ENCODE measurements at regions not wholly inside any gene's neighbourhood (a gene's known extent, or its start where the extent isn't known, plus 50 kb on each side); places are given as distances from the start of the nearest gene placed in this dataset.

GRCh38 chr6:163651915-163652668 is 237.6 kb downstream of the QKI start:
- no peaks in the 10 kb centered on the region for H3K36me3 Mint-ChIP-seq (ENCODE audit: low read depth)
- H3K9me3 Mint-ChIP-seq = no peaks in the 10 kb centered on the region
- ChIA-PET POLR2A (no interaction called here), CTCF (no interaction called here)
- Histone ChIP-seq H3K9me3 (ENCODE audit: control insufficient read depth in 1 of 2, insufficient read depth in 1 of 2, low read length in 2 of 2) (no peaks in the 10 kb centered on the region), H3K36me3 (ENCODE audit: insufficient read depth, low read length) (no peaks in the 10 kb centered on the region), H3K27me3 (ENCODE audit: control insufficient read depth in 1 of 2, insufficient read depth in 2 of 2, low read length in 2 of 2) (no peaks in the 10 kb centered on the region), H3K27ac (ENCODE audit: low read depth in 1 of 2, low read length in 2 of 2) (no peak overlapping the region), H3K4me3 (ENCODE audit: low read length) (no peak overlapping the region), H3K4me1 (ENCODE audit: insufficient read depth, low read length) (no peaks in the 10 kb centered on the region)
- no peak for ATAC-seq (ENCODE audit: poor library complexity)
- H3K4me1 Mint-ChIP-seq (ENCODE audit: low read depth) = no peaks in the 10 kb centered on the region
- H3K27me3 Mint-ChIP-seq = peaks cover 3% of the 10 kb centered on the region
- TF ChIP-seq CTCF (IDR thresholded peaks at IDR 0.05) = no peak
- intact Hi-C loops (cut with DNase I, micrococcal nuclease) = no loop called here
- DNase-seq = no peak
- no peak overlapping the region for H3K27ac Mint-ChIP-seq
- H3K4me3 Mint-ChIP-seq = no peak overlapping the region

GRCh38 chr6:163651426-163651825 is 236.9 kb downstream of the QKI start:
- POLR2A ChIA-PET = interaction anchor here (0.6 kb wide), 1 partner anchor 226 kb away, joined by 5 read pairs; no protein-coding TSS in a partner anchor
- CTCF ChIA-PET = no interaction called here
- Histone ChIP-seq H3K4me1 (ENCODE audit: insufficient read depth, low read length) (no peaks in the 10 kb centered on the region), H3K27ac (ENCODE audit: low read depth in 1 of 2, low read length in 2 of 2) (no peak overlapping the region), H3K36me3 (ENCODE audit: insufficient read depth, low read length) (no peaks in the 10 kb centered on the region), H3K4me3 (ENCODE audit: low read length) (no peak overlapping the region), H3K9me3 (ENCODE audit: control insufficient read depth in 1 of 2, insufficient read depth in 1 of 2, low read length in 2 of 2) (no peaks in the 10 kb centered on the region), H3K27me3 (ENCODE audit: control insufficient read depth in 1 of 2, insufficient read depth in 2 of 2, low read length in 2 of 2) (no peaks in the 10 kb centered on the region)
- no peak for ATAC-seq (ENCODE audit: poor library complexity)
- intact Hi-C loops (cut with DNase I, micrococcal nuclease) = no loop called here
- peaks cover 3% of the 10 kb centered on the region for H3K27me3 Mint-ChIP-seq
- no peaks in the 10 kb centered on the region for H3K36me3 Mint-ChIP-seq (ENCODE audit: low read depth)
- no peak for DNase-seq
- no peak overlapping the region for H3K27ac Mint-ChIP-seq
- H3K4me3 Mint-ChIP-seq = no peak overlapping the region
- H3K4me1 Mint-ChIP-seq (ENCODE audit: low read depth) = no peaks in the 10 kb centered on the region
- H3K9me3 Mint-ChIP-seq = no peaks in the 10 kb centered on the region
- TF ChIP-seq CTCF (IDR thresholded peaks at IDR 0.05) = no peak

- intact Hi-C loops (cut with DNase I, micrococcal nuclease) = no loop called here
- H3K27me3 ChIP-seq (ENCODE audit: control insufficient read depth in 1 of 2, insufficient read depth in 2 of 2, low read length in 2 of 2) = no peaks in the 10 kb centered on the region
- Mint-ChIP-seq H3K4me3 (no peak overlapping the region), H3K27me3 (peaks cover 3% of the 10 kb centered on the region), H3K36me3 (ENCODE audit: low read depth) (no peaks in the 10 kb centered on the region), H3K4me1 (ENCODE audit: low read depth) (no peaks in the 10 kb centered on the region), H3K9me3 (no peaks in the 10 kb centered on the region), H3K27ac (no peak overlapping the region)
- no peak overlapping the region for H3K4me3 ChIP-seq (ENCODE audit: low read length)
- CTCF ChIA-PET = no interaction called here
- H3K36me3 ChIP-seq (ENCODE audit: insufficient read depth, low read length) = no peaks in the 10 kb centered on the region
- DNase-seq (no peak), ATAC-seq (ENCODE audit: poor library complexity) (no peak)
- H3K9me3 ChIP-seq (ENCODE audit: control insufficient read depth in 1 of 2, insufficient read depth in 1 of 2, low read length in 2 of 2) = no peaks in the 10 kb centered on the region
- no peak overlapping the region for H3K27ac ChIP-seq (ENCODE audit: low read depth in 1 of 2, low read length in 2 of 2)
- H3K4me1 ChIP-seq (ENCODE audit: insufficient read depth, low read length) = no peaks in the 10 kb centered on the region
- TF ChIP-seq CTCF (IDR thresholded peaks at IDR 0.05) = no peak
- POLR2A ChIA-PET = no interaction called here
These were observed 234.3 kb downstream of the QKI start for GRCh38 chr6:163648868-163649267.

All from CD4-positive, alpha-beta T cell (primary cell).